ENCODE measurements at regions not wholly inside any gene's neighbourhood (a gene's known extent, or its start where the extent isn't known, plus 50 kb on each side); places are given as distances from the start of the nearest gene placed in this dataset.

GRCh38 chr4:173919861-173920260, 363.6 kb downstream of the FBXO8 start:
- ATAC-seq (no peak), DNase-seq (no peak)
- H3K9me3 ChIP-seq, result no peaks in the 10 kb centered on the region
- H3K4me1 ChIP-seq, result no peaks in the 10 kb centered on the region
- no peak overlapping the region for H3K27ac ChIP-seq
- no peaks in the 10 kb centered on the region for H3K36me3 ChIP-seq
- no peak overlapping the region for H3K4me3 ChIP-seq
- TF ChIP-seq, protein P1, sequence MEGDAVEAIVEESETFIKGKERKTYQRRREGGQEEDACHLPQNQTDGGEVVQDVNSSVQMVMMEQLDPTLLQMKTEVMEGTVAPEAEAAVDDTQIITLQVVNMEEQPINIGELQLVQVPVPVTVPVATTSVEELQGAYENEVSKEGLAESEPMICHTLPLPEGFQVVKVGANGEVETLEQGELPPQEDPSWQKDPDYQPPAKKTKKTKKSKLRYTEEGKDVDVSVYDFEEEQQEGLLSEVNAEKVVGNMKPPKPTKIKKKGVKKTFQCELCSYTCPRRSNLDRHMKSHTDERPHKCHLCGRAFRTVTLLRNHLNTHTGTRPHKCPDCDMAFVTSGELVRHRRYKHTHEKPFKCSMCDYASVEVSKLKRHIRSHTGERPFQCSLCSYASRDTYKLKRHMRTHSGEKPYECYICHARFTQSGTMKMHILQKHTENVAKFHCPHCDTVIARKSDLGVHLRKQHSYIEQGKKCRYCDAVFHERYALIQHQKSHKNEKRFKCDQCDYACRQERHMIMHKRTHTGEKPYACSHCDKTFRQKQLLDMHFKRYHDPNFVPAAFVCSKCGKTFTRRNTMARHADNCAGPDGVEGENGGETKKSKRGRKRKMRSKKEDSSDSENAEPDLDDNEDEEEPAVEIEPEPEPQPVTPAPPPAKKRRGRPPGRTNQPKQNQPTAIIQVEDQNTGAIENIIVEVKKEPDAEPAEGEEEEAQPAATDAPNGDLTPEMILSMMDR (IDR thresholded peaks at IDR 0.05), result no peak
- intact Hi-C loops (cut with DNase I), result no loop called here
- H3K27me3 ChIP-seq, result no peaks in the 10 kb centered on the region

DNA sequence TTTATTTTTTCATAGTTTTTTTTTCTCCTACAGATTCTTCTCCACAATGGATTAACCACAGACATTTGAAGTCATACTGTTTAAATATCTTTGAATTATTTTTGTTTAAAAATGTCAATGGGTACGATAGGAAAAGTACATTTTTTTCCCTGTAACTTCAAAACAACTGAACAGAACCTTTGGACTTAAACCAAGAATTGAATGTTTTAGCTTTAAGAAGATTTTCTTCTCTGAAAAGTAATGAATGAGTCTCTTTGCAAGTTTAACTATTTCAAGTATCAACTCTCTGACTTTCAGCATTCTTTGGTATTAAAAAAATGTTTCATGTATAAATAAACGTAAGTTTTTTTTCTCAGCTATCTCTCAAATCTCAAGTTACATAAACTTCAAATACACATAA, 364.3 kb downstream of the FBXO8 start:
- intact Hi-C loops (cut with DNase I), result no loop called here
- no peaks in the 10 kb centered on the region for H3K36me3 ChIP-seq
- no peak overlapping the region for H3K27ac ChIP-seq
- H3K27me3 ChIP-seq, result no peaks in the 10 kb centered on the region
- ATAC-seq (no peak), DNase-seq (no peak)
- H3K9me3 ChIP-seq, result no peaks in the 10 kb centered on the region
- no peaks in the 10 kb centered on the region for H3K4me1 ChIP-seq
- H3K4me3 ChIP-seq, result no peak overlapping the region
- TF ChIP-seq, protein P1 (IDR thresholded peaks at IDR 0.05), result no peak

- H3K9me3 ChIP-seq, result no peaks in the 10 kb centered on the region
- no peaks in the 10 kb centered on the region for H3K36me3 ChIP-seq
- DNase-seq (no peak), ATAC-seq (no peak)
- intact Hi-C loops (cut with DNase I), result no loop called here
- TF ChIP-seq, protein P1 (IDR thresholded peaks at IDR 0.05), result no peak
- H3K27ac ChIP-seq, result no peak overlapping the region
- no peaks in the 10 kb centered on the region for H3K4me1 ChIP-seq
- H3K4me3 ChIP-seq, result no peak overlapping the region
- no peaks in the 10 kb centered on the region for H3K27me3 ChIP-seq
These were observed 366.1 kb downstream of the FBXO8 start for GRCh38 chr4:173917255-173917960.

GRCh38 chr4:173913496-173913895, 370.0 kb downstream of the FBXO8 start:
- no peak overlapping the region for H3K4me3 ChIP-seq
- intact Hi-C loops (cut with DNase I), result no loop called here
- DNase-seq (no peak), ATAC-seq (no peak)
- no peaks in the 10 kb centered on the region for H3K27me3 ChIP-seq
- no peaks in the 10 kb centered on the region for H3K36me3 ChIP-seq
- TF ChIP-seq, protein P1 (IDR thresholded peaks at IDR 0.05), result no peak
- no peak overlapping the region for H3K27ac ChIP-seq
- no peaks in the 10 kb centered on the region for H3K4me1 ChIP-seq
- H3K9me3 ChIP-seq, result no peaks in the 10 kb centered on the region

- no peak overlapping the region for H3K4me3 ChIP-seq
- TF ChIP-seq, protein P1 (IDR thresholded peaks at IDR 0.05), result no peak
- ATAC-seq, result no peak
These were observed 371.1 kb downstream of the FBXO8 start for GRCh38 chr4:173912384-173912783.

GRCh38 chr4:173910891-173911290, 372.6 kb downstream of the FBXO8 start:
- TF ChIP-seq, protein P1 (IDR thresholded peaks at IDR 0.05), result no peak
- intact Hi-C loops (cut with DNase I), result no loop called here
- no peak for DNase-seq

More at GRCh38 chr4:173912384-173912783, 371.1 kb downstream of the FBXO8 start:
- Histone ChIP-seq H3K4me1 (no peaks in the 10 kb centered on the region), H3K27ac (no peak overlapping the region), H3K27me3 (no peaks in the 10 kb centered on the region), H3K9me3 (no peaks in the 10 kb centered on the region), H3K36me3 (no peaks in the 10 kb centered on the region)
- intact Hi-C loops (cut with DNase I), result no loop called here
- no peak for DNase-seq

More at GRCh38 chr4:173910891-173911290, 372.6 kb downstream of the FBXO8 start:
- H3K27ac ChIP-seq, result no peak overlapping the region
- peak; percentile 57 for ATAC-seq
- no peaks in the 10 kb centered on the region for H3K36me3 ChIP-seq
- H3K4me1 ChIP-seq, result no peaks in the 10 kb centered on the region
- H3K27me3 ChIP-seq, result no peaks in the 10 kb centered on the region
- H3K4me3 ChIP-seq, result no peak overlapping the region
- H3K9me3 ChIP-seq, result no peaks in the 10 kb centered on the region
